Prostate gland (tissue), 2 donors: ENCODE measurements at regions not wholly inside any gene's neighbourhood (a gene's known extent, or its start where the extent isn't known, plus 50 kb on each side); places are given as distances from the start of the nearest gene placed in this dataset.

Experiments used
- CTCF ChIP-seq, 4 experiments: fragments of 200-600 bp in 2 of 4; fragments of 450-650 bp in 2 of 4; sonication (generic) in 2 of 4; IDR thresholded peaks; 1 replicate in 3 of 4; 2 replicates in 1 of 4; pipeline ENCODE4 v1.5.1; 2016 to 2019; ENCODE audit warnings: antibody characterized with exemption in 4 of 4, mild to moderate bottlenecking in 2 of 4, moderate library complexity in 2 of 4
- POLR2A ChIP-seq: fragments of 450-650 bp; IDR thresholded peaks from one replicate; pipeline ENCODE4 v1.6.1; 2016; ENCODE audit warnings: antibody characterized with exemption, mild to moderate bottlenecking
- POLR2AphosphoS5 ChIP-seq: sonication (generic); formaldehyde crosslinking; IDR thresholded peaks from one replicate; pipeline ENCODE4 v1.6.1; 2017; ENCODE audit warnings: antibody characterized with exemption

- TF ChIP-seq POLR2AphosphoS5 (no peak), CTCF (IDR thresholded peaks at IDR 0.05) (no peak), POLR2A (no peak)
These were observed 99.7 kb downstream of the MBL2 start for GRCh38 chr10:52672880-52673279.
